CD4-positive, alpha-beta T cell treated with Interleukin-17A for 1 hour (primary cell): ENCODE measurements at regions not wholly inside any gene's neighbourhood (a gene's known extent, or its start where the extent isn't known, plus 50 kb on each side); places are given as distances from the start of the nearest gene placed in this dataset.
"Not testable (repeated sequence)": the region's sequence is repeated elsewhere in the genome, so short reads cannot be mapped to it uniquely, and the experiment has no call there.

Source experiments
- DNase-seq: peaks from one replicate; pipeline ENCODE4 v3.0.0-alpha.2; 2020

DNA sequence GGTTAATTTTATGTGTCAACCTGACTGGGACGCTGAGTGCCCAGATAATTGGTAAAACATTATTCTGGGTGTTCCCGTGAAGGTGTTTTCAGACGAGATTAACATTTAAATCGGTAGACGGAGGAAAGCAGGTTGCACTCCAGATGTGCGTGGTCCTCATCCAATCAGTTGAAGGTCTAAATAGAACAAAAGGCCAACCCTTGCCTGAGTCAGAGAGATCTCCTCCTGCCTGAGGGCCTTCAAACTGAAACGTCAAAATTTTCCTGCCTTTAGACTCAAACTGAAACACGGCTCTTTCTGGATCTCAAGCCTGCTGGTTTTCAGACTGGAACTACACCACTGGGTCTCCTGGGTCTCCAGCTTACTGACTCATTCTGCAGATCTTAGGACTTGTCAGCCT is 70.9 kb downstream of the NPIPA5 start:
- DNase-seq: not testable (repeated sequence)

DNA sequence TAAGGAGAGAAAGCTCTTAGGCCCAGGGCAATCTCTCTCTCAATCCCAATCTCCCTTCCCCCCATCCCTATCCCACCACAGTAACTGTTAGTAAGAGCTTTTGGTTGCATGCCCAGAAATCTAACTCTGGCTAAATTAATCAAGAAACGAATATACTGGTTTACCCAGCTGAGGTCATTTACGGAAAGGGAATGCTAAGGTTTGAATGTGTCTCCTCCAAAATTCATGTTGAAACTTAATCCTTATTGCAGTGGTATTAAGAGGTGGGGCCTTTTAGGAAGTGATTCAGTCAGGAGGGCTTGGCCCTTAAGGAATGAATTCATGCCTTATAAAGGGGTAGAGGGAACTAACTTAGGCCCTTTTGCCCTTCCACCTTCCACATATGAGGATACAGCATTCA is 72.2 kb downstream of the NPIPA5 start:
- DNase-seq: not testable (repeated sequence)

DNA sequence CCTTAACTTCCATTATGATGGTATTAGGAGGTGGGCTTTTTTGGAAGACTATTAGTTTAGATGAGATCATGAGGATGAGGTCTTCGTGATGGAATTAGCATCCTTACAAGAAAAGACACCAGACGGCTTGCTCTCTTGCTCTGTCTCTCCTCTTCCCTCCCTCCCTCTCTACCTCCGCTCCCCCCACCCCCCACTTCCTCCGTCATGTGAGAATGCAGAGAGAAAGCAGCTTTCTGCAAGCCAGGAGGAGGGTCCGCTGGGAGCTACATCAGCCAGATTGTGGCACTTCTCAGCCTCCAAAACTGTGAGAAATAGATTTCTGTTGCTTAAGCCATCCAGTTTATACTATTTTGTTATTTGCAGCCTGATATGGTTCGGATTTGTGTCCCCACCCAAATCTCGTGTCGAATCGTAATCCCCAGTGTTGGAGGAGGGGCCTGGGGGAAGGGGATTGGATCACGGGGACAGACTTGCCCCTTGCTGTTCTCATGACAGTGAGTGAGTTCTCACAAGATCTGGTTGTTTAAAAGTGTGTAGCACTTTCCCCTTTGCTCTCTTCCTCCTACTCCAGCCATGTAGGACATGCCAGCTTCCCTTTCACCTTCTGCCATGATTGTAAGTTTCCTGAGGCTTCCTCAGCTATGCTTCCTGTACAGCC is 74.3 kb downstream of the NPIPA5 start:
- DNase-seq: not testable (repeated sequence)

DNA sequence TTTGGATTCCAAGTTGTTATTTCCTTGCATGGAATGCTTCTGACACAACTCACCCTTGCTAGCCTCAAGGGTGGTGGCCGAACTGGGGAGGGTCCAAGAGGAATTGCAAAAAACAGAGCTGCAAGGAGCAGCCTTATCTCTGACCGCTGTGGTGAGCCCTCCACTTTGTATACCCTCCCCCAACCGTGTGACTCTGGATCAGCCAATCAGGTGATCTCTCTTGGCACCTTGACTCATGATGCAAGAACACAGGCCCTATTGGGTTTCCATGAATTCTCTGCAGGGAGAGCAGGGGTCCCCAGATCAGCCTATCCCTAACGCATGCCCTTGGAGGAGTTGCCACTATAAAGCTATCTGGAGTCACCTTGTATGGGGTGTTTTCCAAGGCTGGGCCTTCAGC is 81.0 kb downstream of the NPIPA5 start:
- not testable (repeated sequence) for DNase-seq

DNA sequence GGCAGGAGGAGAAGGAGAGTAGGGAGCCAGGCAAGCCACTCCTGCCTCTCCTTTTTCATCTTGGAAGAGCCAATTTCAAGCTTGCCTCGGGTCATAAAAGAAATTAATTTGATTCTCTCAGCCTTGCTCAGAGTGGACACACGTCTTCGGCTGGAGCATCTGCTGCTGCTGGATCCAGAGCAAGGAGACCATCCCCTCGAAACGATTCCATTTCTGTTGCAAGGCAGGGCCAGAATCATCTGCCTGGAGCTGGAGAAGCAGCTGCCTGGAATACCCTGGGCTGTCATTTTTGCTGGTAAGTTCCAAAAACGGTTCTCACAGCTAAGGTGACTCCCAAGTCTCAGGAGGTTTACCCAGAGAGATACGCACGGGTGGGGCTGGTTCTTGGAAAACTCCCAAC is 103.3 kb downstream of the NPIPA5 start:
- not testable (repeated sequence) for DNase-seq

DNA sequence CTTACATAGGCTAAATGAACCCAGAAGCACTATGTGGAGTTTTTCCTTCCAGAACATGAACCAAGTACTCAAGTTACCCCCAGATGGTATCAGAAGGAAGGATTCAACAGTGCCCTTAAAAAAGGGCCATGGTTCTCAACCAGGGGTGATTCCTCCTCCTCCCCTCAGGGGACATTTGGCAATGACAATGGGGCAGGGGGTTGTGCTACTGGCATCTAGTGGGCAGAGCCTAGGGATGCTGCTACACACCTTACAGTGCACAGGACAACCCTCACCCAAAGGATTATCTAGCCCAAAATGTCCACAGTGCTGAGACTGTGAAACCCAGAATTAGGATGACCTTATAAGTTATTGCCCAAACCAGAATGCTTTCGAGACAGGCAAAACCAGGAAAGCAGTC is 104.1 kb downstream of the NPIPA5 start:
- not testable (repeated sequence) for DNase-seq

DNA sequence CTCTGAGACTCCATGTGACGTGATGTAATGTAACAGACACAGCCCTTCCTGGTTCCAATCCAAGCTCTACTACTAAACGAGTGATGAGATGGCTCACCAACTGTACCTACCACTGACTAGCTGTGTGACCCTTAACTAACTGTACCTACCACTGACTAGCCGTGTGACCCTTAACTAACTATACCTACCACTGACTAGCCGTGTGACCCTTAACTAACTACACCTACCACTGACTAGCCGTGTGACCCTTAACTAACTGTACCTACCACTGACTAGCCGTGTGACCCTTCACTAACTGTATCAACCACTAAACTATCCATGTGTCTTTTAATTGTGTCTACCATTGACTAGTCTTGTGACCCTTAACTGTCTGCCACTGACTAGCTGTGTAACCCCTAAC is 111.2 kb downstream of the NPIPA5 start:
- not testable (repeated sequence) for DNase-seq

DNA sequence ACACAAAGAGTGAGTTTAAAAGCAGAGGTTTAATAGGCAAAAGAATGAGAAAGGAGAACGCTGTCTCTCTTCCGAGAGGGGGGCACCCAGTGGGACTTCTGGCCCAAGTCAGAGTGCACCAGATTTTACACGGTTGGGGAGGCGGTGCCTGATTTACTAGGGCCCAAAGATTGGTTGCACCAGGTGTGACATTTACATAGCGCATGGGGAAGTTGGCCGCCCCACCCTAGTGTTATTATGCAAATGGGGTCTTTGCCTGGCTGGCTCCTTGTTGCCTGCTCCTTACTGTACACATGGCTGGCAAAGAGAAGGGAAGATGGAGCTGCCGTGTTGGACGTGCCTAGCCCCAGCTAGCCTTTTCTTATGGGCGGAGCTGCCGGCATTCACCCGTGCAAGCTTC is 115.9 kb downstream of the NPIPA5 start:
- DNase-seq: not testable (repeated sequence)

DNA sequence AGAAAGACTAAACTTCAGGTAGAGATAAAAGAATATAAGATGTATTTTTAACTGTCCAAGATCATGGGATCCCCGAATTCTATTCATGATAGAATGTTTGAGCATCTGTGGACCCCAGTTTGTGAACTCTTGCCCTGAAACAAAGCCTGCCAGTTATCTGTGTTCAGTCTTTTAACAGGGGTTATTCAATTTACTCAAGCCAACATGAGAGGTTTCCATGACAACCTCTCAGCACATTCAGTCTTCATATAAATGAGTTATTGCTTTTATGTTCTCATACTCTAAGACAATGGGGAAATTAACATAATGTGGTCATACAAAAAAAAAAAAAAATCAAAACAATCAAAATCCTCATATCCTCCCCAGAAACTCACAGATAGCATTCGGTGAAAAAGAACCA is 130.1 kb downstream of the NPIPA5 start:
- not testable (repeated sequence) for DNase-seq

DNA sequence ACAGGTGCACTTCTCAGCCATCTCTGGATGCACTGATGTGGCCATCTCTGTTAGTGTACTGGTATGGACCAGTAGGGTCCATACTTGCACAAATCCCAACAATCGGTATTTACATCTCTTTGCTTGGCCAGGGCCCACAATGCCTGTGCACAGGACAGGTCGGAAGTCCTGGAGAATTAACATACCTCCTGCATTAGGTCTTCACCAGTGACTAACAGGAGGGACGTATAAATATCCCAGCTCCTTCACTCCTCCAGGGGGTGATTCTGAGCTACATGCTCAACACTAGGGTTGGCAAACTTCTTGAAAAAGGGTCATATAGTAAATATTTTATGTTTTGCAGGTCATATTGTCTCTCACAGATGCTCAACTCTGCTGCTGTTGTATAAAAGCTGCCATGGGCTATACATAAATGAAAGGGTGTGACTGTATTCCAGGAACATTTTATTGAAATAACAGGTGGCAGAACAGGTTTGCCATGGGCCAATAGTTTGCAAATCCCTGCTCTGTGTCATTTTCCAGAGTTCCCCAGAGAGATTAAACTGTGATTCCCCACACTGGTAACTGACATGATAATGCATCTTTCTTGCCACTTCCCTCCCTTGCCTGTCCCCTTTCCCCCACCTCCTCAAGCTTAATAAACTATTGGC is 141.3 kb downstream of the NPIPA5 start:
- DNase-seq: not testable (repeated sequence)

DNA sequence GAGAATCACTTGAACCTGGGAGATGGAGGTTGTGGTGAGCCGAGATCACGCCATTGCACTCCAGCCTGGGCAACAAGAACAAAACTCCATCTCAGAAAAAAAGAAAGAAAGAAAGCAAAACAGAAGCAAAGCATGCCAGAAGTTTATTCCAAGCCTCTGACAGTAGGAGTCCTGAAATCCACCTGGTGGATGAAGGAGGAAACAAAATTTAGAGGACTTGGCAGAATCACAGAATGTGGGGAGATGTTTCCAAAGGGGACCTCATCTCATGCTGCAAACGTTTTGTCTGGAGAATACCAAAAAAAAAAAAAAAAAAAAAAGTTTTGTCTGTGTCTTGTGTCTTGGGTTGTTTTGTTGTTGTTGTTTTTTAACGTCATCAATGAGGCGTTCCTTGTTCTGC is 141.1 kb upstream of the RRN3 start:
- DNase-seq: not testable (repeated sequence)

DNA sequence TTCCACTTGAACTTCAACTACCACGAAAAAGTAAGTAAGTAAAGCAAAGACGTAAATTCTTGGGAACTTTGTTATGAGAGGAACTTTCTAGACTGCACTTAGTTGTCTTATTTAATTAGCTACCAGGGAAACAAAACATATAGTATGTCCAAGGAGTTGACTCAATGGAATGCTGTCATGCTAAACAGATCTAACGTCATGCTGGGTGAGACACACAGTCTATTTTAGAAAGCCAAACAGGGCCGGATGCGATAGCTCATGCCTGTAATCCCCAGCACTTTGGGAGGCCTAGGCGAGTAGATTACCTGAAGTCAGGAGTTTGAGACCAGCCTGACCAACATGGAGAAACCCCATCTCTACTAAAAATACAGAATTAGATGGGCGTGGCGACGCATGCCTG is 140.6 kb upstream of the RRN3 start:
- not testable (repeated sequence) for DNase-seq

DNA sequence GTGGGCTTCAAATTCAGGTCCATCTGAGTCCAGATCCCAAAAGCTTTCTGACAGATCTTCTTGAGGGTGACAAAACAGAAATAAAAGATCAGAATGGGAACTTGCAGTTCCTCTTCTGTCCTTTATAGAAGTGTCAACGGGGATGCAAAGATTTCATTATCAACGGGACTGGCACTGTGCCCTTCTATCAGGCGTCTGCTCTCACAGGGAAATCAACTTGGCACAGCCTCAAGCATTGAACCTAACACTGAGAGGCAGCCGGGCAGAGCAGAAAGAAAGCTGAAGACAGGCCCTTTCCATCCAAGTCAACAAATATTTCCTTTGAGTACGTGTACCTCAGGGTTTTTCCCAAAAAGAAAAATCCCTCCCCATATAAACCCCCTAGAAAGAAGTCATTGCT is 136.4 kb upstream of the RRN3 start:
- not testable (repeated sequence) for DNase-seq

DNA sequence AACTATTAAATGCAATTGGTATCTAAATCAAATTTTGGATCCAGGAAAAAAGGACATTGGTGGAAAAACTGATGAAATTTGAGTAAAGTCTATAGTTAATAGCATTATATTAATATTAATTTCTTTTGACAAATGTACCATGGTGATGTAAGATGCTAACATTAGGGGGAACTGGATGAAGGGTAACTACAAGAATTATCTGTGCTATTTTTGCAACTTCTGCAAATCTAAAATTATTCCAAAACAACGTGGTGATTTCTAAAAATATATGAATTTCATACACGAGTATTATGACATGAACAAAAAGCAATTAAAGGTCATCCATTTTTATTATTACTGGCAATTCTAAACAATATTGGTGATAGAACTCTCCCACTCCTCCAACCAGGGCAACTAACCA is 135.6 kb upstream of the RRN3 start:
- DNase-seq: not testable (repeated sequence)

DNA sequence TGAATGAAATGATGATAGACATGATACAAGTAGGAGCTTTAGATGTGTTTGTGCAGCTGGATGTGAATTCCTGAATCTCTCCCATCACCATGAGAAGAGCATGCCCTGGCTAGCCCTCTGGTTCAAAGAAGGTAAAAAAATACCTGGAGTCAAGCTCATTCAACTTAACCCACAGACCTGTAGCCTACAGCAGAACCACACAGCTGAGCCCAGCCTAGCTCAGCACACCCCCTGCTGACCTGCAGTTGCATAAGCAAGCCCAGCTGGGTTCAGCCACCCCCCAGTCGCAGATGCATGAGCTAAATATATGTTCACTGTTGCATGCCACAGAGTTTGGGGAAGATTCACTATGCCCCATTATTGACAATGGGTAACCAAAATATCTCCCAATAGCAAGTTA is 130.6 kb upstream of the RRN3 start:
- not testable (repeated sequence) for DNase-seq

DNA sequence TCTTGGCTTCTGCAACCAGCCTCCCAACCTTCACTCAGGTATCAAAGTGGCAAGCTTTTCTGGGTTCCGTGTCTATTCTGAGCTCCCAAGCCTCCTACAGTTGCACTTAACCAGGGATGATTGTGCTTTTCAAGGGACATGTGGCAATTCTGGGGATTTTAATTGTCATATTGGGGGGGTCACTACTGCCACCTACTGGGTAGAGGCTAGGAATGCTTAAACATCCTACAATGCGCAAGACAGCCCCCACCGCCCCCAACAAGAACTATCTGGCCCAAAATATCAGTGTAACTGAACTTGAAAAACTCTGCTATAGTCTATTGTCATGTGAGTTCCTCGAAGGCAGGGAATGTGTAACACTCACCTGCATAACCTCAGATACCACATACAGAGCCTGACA is 129.3 kb upstream of the RRN3 start:
- not testable (repeated sequence) for DNase-seq

DNA sequence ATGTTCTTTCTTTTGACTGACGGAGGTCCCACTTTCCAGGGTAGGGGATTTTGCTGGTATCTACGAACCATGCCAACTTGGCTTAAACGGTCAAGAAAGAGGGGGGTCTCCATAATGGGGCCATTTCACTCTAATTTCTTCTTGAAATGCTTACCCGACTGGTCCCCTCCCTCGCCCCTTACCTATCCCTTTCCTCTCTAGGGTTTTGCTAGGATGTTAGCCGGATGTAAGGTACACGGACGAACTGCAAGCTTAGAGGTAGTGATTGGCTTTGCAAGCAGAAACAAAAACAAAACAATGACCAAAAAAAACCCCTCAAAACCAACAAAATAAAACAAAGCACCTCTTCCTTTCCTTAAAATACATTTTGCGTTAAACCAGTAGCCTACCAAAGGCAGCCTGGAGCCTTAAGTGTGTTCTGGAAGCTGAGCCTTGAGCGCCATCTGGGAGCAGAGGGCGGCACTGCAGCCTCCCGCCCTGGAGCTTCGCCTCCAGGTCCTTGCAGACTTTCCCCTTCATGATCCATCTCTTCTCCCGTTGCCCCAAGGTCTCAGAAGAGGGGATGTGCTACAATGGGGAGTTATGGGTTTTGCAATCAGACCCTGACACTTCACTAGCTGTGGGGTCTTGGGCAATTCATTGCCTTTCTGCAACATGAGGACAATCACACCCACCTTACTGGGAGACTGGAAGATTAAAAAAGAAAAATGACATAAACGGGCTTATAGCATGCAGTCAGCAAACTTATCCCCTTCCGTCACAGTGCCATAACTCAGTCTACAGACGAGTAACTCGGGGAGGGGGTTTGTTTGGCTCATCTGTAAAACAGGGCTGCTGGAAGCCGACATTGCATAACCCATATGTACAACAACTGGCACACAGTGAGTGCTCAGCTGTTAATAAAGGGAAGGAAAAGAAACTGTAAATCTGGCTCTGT is 125.9 kb upstream of the RRN3 start:
- peak; percentile 6 for DNase-seq

DNA sequence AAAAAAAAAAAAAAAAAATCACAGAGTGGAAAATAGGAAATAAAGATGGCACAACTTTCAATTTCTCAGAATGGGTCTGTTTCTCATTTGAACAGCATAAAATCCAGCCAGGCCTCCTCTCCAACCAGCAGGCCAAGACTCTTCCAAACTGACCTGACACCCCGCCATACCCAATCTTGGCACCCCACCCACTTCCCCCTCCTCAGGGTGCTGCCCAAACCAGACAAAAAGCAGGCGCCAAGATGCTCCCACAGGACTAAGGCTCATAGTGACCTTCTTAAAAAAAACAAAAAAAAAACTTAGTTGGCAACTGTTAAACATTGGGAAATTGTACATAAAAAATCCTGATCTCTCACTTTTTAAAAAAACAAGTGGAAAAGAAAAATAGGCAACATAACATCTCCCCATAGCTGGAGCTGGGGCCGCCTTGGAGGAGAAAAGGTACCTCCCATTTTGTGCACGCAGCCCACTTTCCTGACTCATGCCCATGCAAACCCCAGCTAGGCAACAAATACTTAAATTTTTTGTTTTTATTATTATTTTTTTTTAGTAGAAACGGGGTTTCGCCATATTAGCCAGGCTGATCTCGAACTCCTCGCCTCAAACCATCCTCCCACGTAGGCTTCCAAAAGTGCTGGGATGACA is 124.9 kb upstream of the RRN3 start:
- DNase-seq: not testable (repeated sequence)

DNA sequence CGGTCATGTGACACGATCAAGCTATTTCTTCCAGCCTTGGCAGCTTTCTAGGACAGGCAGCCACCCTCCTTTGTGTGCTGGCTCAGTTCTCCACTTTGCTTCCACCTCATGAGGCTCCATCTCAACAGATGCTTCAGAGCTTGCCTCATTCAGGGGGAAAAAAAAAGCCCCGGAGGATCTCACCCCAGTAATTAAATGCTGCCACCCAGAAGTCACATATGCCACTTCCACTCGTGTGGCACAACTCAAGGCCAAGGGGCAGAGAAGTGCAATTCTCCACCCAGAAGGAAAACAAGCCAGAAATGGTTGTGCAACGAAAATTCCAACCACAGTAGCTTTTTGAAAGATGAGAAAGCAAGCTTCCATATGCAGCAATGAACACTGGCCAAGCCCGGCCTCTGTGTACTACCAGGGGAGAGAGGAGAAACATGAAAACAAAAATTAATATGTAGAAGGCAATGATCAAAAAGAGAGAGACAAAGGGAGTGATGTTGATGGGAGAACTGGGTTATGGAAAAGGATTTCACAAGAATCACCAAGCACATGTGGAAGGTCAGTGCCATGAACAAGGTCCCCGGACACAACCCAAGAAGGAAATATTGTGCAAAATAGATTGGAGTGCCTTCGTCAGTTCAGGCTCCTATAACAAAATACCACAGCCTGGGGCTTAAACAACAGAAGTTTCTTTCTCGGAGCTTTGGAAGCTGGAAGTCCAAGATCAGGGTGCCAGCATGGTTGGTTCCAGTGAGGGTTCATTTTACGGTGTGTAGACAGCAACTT is 113.3 kb upstream of the RRN3 start:
- DNase-seq: not testable (repeated sequence)

DNA sequence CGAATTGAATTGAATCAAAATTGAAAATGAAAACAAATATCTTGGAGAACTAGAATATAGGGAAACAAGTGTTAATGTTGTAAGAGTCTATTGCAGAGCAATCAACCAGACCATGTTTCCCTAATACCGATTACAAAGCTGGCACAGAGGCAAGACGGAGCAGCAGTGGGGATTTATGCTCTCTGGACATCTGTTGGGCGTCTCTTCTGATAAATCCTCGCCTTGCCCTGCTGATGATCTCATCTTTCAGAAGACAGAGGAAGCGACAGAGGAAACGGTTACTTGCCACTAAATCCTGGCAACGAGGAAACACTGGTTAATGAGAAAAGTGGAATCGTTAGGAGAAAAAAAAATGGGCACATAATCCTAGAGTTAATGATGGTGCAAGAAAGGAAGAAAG is 112.4 kb upstream of the RRN3 start:
- DNase-seq: not testable (repeated sequence)

DNA sequence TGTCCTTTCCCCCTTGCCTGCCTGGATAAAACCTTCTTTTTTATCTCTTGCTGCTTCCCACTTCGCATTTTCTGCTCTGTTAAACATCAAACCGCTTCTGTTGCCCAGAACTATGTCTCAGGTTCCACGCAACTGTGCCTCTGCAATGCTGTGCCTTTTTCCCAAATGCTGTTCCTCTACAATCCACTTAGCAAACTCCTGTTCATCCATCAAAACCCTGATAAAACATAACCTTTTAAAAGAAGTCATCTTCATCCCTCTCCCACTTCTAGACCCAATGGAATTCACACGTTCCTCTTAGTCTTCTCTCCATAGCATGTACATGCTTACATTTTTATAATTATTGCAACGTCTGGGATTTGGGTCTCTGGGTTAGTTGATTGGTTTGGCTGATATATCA is 111.9 kb upstream of the RRN3 start:
- not testable (repeated sequence) for DNase-seq

DNA sequence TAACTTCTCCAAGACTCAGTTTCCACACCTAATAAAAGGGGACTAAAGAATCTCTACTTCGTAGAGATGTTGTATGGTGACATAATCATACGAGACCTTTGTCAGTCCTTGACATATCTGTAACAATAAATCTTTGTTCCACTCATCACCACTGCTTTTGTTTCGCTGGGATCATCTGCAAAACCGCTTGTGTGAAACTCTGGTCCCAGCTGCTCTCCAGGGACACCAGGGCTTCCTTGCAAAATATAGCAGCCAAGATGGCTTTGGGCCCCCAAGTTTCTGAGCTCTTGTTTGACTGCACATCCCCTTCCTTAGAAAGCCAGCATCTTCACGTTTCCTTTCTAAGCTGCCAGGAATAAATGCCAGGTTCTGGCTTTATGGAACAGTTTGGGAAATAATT is 110.5 kb upstream of the RRN3 start:
- DNase-seq: not testable (repeated sequence)
